Islet precursor cell (in vitro differentiated cells): ENCODE measurements at regions not wholly inside any gene's neighbourhood (a gene's known extent, or its start where the extent isn't known, plus 50 kb on each side); places are given as distances from the start of the nearest gene placed in this dataset.

ENCODE experiments used
- DNase-seq: peaks from one replicate; pipeline ENCODE4 v3.0.0-alpha.2; 2018

DNA sequence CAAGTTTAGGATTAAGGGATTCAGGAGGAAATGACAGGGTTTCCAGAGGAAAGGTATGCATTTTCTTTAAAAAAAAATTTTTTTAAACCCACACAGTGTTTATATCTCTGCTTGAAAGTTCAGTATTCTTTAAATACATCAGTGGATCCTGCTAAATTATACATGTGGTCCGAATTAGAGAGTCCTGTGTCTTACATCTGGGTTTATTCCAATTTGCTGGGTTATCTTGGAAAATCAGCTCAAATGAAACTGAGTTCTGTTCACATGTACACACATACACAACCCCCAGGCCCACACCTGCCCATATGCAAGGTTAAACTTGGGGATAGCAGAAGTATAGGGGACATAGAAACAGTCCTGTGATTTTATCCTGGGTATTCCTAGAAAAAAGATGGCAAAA lies 493.7 kb downstream of the ZNF608 start:
- no peak for DNase-seq

DNA sequence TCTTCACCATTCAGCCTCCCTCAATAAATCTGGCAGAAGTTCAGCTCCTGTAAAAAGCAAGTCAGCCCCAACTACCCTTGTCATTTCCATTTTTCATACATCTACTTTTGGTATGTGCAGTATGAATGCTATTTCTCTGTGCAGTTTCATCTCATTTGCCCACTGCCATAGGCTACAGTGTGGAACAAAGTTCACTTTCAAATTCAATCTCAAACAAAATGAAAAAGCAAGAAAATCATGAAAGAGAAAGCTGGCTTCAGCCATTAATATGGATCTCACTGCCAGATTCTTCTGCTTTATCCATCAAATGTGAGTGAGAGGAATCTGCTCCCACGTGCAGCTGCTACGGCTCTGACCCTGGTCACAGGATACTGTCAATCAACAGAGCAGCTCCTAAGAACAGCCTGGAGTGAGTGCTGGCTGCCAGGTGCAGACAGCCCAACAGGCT lies 494.2 kb downstream of the ZNF608 start:
- DNase-seq, result no peak

DNA sequence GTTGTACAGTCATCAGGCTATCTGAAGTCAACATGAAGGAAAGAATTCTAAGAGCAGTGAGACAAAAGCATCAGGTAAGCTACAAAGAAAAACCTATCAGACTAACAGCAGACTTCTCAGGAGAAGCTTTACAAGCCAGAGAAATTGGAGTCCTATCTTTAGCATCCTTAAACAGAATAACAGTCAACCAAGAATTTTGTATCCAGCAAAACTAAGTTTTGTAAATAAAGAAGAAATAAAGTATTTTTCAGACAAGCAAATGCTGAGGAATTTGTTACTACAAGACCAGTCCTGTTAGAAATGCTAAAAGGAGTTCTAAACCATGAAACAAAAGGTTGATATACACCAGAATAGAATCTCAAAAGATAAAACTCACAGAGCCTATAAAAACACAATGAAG lies 501.2 kb downstream of the ZNF608 start:
- DNase-seq, result no peak

DNA sequence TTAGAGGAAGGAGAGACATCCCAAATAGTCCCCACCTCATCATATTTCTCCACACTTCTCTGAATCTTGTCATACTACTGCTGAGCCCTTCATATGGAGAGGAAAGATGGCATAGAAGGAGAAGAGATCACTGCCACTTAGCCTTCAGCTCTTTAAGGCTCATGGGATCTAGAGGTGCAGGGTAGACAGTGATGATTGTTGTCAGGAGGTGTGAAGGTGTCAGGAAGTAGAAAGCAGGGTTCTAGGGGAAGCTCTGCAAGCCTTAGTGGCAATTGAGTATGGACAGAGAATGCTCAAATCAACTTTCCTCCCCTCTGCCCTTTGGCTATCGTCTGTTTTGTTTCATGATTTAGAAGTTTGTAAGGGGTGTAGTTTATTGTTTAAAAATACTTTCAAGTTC lies 505.7 kb downstream of the ZNF608 start:
- no peak for DNase-seq

DNA sequence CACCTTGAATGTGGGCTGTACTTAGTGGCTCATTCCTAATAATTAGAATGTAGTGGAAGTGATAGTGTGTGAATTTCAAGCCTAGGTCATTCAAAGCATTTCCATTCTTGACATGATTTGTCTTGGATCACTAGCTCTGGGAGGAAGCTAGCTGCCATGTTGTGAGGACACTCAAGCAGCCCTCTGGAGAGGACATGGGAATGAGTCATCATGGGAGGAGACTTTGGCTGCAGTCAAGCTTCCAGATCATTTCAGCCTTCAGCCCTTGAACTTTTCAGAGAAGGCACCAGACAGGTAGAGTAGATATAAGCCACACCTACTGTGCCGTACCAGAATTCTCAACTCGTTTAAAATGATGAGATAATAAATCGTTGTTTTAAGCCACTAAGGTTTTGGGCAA lies 506.9 kb downstream of the ZNF608 start:
- no peak for DNase-seq

DNA sequence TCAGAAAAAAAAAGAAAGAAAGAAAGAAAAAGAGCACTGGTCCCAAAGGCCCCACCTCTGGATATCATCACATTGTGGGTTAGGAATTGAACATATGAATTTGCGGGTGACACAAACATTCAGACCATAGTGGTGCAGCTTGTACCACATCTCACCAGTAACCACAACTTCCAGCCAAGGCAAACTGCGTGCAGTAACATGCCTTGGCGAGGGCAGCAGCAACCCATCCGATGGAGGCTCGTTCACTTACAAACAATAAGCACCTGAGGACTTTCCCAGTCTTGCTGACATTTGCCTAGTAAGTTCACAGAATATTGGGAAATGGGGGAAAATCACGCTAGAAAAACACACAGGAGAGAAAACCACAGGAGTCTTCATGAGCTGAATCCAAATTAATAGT lies 508.1 kb downstream of the ZNF608 start:
- DNase-seq, result no peak

DNA sequence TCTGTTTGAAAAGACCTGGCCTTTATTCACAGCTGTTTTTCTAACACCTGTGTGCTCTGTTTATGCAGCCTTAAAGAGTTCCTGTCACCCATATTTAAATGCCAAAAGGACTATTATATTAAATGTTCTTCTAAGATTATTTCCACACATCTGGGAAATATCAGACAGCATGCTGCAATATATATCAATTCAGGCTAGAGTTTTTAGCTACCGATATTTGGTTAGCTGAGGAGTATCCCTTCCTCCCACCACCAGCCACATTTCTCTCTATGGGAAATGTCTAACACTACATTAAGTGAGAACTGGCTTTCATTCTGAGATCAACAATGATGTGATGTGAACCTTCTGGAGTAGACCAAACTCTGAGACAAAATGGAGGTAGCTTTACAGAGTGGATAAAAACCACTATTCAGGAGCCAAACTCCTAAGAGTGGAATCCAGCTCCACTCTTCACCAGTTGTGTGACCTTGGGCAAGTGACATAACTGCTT lies 509.2 kb downstream of the ZNF608 start:
- DNase-seq, result no peak

DNA sequence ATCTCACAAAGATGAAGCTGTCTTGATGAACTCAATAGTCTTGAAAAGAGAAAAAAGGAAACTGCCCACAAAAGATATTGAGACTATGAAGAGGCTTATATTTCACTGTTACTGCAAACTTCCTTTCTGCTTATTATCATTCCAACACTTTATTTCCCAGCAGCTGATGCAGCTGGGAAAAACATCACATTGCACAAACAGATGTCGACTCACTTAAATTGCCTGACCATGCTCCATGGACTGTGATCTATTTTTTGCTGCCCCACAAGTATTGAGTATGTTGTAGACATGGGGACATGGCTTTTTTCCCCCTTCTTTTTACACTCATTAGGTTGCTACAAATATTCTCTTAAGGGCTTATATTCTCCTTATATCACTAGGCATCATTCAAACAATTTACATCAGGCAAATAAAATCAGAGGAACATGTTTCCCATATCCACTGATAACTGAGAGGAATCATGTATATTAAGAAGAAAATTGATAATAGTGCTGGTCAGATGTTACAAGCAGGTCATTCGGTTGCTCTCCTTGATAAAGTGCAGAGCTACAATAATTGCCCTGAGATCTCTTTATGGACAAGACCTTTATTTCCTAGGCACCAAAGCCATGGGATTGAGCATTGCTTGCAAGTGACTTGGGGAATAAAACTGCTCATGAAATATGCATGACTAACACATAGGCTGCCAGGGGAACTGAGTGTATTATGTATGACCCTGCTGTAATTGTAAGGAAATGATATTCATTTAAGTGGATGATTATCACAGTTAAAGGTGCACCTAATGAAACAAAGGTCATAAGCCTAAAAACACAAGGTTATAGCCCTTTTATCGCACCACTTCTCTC lies 509.9 kb downstream of the ZNF608 start:
- no peak for DNase-seq

DNA sequence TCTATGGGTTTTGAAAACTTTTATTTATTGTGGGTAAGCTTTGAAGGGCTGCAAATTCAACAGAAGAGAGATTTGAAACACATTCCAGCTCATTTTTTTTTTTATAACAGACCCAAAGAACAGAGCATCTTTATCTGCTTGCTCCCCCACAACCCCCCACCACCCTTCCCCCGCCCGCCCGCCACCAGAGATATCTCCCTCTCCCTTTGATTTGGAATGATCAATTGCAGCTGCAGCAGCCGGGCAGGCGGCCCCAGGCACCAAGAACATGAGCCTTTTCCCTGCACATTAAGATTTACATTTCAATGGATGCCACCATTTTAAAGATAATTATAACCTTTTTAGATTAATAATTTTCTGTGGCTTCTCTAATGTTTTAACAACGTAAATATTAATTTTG lies 510.9 kb downstream of the ZNF608 start:
- DNase-seq, result no peak

DNA sequence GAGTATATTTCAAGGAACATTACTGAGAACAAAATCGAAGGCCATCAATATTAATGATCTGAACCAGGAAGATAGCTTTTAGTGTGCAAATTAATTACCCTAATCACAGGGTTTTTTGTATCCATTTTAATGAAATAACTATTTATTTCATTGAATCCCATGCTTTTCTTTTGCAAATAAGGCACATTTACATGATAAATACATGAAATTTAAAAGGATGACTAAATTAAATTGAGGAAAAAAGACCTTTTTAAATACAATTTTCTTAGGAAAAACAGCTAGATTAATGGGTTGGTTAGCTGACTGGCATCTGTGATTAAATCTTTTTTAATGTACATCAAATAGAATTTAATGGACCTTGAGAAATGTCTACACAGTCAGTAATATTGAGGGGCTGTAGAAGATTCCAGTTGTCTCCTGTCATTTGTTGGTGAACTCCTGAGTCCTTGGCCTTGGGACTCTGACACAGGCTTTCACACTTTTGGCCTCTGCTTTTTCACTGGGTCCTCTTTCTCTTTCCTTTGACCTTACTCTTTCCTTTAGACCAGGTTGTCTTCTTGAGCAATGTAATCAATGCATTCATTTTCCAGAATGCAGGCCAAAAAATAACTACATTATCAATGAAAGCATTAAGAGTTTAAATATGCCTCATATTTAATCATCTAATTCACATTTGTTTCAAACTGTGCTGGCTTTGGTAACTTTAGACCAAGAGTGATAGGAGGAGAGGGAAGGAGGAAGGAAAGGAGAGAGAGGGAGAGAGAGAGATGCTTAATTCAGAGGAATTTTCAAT lies 511.5 kb downstream of the ZNF608 start:
- DNase-seq, result no peak

DNA sequence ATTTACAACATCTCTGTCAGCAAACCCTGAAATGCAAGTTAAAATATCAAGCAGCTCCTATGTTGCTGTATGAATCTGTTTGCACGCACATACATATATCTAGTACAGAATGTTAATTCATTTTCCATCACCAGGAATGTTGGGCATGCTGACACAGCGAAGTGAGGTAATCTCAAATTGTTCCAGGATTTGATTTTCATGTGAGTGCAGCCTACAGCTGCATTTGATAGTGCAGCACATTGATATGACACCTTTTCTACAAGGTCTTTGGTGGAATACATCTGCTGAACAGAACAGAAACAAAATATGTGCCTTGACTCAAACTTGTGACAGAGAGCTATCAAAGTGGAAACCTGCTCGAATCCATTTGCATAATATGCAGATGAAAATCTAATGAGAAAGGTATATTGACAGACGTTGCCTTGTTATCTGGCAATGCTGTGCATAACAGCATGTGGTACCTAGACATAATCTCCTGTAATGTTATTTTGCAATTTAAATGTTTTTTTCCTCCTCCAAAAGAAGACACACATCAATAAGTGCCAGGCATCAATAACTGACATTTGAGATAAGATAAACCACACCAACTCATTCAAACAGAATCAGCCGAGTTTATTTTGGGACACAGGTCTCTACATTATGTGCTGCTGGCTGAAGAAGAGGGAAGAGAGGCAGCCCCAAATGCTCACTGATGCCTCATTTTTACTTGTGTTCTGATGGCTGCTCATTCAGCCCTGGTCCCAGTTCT lies 512.2 kb downstream of the ZNF608 start:
- no peak for DNase-seq

DNA sequence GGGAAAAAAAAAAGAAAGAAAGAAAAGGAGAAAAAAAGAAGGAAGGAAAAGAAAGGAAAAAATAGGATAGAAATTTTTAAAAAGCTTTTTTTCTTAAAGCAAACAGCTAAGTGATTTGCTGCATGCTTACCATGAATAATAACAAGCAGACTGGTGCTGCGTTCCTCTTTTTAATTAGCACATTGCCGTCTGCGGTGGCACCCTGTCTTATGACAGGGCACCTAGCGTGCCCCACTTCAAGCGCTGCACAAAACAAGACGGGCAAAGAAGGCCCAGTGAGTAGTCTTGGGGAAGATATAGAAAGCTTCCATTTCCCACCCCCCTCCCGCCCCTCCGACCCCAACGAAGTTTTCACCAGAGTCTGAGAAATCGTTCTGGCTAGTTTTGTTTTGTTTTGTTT lies 513.9 kb downstream of the ZNF608 start:
- DNase-seq, result no peak

DNA sequence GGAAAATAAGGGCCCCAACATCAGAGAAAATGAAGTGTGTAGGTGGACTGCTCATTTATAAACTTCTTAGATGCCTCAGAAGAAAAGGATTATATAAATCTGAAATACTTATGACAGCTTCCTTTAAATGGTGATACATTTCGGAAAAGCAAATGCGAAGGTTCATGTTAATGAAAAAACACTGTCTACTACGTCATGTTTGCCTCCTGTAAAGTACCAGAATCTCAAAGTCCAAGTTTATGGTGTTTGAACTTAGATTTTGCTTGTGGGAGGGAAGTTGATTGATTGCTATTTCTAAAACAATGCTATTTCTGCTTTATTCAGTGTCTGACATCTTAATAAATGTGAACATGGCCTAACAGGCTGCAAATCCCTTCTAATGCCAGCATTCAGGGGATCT lies 514.6 kb downstream of the ZNF608 start:
- no peak for DNase-seq

DNA sequence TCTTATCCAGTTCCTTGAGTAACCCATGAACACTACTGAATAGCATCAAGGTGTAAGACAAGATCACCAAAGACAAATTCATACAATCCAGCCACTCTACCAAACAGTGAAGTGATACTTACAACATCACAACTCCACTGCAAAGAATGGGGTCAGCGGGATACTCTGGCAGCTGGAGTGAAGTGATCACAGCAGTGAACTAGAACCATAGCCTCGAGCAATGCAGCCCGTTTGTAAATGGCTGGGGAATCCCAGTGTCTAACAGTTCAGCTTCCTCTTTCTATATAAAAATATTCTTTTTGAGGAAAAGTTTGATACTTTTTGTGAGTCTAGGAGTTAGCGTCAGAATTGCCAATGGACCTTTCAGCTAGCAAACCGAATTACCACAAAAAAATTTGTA lies 515.2 kb downstream of the ZNF608 start:
- DNase-seq, result no peak

DNA sequence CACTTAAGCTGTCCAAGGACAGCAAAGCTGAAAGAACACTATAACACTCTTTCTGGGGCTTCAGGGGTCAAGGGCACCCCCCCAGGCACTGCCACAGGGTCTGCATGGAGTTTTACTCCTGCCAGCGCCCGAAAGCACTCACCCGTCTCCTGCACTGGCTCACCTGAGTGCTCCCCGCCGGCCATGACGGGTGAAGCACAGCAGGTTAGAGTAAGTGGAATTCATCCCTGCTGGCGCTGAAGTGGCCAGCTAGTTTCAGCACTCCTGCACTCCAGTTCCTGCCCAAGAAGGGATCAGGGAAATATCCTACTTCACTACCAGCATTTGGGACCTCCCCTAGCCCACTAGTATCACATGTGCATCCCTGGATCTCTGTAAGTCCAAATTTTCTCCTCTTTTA lies 516.0 kb downstream of the ZNF608 start:
- no peak for DNase-seq

DNA sequence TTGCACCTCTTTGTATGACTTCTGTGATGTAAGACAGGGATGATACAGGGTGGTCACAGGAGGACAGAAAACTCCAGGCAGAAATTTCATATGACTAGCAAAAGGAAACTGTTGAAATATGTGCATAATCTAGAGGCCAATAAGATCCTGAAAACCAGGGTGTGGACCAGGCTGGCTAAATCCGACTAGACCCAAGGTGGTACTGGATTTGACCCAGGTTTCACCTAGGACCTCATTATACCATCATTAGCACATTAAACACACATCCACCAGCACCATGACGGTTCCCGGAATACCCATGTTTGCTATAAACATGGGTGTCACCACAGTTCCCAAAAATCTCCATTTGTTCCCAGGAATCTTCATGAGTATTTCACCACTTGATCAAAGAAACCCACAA lies 517.1 kb downstream of the ZNF608 start:
- no peak for DNase-seq

DNA sequence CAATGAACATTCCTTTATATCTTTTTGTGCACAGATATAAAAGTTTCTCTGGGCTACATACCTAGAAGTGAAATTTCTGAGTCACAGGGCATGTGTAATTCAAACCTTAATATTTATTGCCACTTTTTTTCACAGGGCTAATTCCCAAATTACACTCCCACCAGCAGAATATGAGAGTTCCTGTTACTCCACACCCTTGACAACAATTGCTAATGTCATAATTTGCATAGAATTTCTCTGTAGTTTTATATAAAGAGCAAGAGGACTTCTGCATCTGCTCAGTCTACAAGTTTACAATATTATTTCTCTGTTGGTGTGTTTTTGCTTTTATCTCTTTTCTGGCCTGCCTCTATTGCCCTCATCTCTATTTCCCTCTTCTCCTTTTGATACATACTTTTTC lies 518.5 kb downstream of the ZNF608 start:
- DNase-seq, result no peak

DNA sequence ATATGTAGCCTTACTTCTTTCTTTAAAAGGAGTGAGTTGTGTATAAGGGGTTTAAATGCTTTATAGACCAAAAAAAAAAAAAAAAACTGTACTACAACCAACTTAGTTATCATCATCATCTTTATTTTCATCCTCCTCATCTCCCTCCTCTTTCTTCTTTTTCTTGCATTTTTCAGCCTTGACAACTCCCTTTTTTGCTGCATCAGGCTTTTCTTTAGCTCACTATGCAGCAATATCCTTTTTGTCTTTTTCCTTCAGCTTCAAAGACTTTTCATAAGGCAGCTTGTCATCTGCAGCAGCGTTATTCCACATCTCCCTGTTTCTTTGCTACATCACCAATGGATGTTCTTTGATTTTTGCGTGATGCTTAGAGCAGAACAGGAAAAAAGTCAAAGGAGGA lies 526.0 kb downstream of the ZNF608 start:
- DNase-seq, result no peak

DNA sequence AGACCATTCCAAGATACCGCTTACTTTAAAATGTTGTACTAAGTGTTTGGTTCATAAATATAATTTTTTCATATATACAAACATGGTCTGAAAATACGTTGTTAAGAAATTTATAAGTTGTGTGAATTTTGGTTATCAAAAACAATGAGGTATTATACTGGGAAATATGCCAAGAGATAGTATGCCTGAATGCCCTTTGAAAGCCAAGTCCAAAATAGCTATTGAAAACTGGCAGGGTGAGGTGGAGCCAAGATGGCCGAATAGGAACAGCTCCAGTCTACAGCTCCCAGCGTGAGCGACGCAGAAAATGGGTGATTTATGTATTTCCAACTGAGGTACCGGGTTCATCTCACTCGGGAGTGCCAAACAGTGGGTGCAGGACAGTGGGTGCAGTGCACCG lies 533.5 kb downstream of the ZNF608 start:
- DNase-seq, result no peak

DNA sequence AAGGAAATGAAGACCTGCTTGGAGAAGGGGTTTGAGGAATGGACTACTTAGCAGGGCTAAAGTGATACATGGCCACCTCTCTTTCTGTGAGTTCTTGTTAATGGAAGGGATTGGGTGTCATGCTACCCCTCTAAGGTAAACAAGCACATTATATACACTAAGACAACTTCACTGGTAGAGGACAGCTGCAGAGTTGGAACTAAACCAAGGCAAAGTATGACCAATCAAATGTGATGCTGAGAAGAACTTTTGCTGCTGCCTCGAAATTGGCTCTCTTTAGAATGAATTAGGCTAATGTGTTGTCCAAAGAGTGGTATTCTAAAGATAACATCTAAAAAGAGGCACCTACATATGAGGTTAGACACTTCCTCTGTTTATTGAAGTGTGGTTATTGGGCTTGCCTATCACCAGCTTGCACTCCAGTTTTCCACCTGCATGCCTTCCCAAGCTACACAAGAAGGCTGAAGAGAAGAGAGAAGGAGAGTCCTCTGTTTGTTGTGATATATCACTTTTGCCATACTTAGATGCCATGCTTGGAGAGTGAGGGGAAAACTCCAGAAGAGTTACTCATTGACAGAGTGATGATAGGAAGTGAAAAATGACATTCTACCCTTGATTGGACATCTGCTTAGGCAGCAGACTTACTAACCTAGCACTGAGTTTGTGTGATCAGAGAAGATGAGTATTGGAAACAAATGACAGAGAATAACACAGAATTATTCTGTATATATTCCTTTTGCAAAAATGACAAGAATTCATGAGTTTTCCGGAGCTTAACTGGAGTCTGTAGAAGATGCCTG lies 536.1 kb downstream of the ZNF608 start:
- no peak for DNase-seq

DNA sequence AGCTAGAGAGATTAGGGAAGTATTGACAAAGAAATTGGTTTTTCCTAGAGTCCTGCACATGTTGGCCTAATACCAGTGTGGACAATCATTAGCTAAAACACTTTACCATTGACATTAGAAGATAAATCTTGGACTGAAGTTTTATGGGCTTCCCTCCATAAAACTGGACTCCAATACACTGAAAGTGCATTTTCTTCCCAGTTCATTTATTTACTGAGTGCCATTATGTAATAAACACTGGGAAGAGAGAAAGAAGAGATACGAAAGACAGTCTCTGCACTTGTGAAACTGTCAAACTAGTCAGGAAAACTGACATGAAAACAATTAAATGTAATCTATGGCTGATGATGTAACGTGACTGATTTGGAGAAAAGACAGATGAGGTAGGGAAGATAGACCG lies 539.3 kb downstream of the ZNF608 start:
- DNase-seq, result no peak

DNA sequence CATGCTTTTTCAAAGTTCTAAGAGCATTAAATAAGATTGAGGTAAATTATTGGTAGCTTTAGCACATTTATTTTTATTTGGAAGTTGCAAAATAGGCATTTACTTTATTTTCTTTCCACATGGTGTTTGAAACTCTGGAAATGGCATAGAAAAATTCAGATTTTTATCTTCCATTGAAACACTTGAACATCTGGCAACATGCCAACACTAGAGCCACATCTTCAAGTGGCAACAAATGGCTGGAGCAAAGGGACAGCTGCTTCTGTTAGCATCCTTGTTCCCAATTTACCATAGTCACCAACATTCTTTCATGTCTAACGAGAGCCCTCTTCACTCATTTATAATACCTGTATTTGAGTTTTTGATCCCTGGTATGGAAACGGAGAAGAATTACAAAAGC lies 539.9 kb downstream of the ZNF608 start:
- no peak for DNase-seq

DNA sequence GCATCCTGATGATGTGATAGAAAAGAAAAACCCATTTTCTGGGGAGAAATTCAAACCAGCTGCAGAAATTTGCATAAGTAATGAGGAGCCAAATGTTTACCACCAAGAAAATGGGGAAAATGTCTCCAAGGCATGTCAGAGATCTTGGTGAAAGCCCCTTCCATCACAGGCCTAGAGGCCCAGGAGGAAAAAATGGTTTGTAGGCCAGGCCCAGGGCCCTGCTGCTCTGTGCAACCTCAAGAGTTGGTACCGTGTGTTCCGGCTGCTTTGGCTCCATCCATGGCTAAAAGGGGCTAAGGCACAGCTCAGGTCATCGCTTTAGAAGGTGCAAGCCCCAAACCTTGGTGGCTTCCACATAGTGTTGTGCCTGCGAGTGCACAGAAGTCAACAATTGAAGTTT lies 543.1 kb downstream of the ZNF608 start:
- DNase-seq, result no peak
